ENCODE measurements at regions not wholly inside any gene's neighbourhood (a gene's known extent, or its start where the extent isn't known, plus 50 kb on each side); places are given as distances from the start of the nearest gene placed in this dataset.

DNA sequence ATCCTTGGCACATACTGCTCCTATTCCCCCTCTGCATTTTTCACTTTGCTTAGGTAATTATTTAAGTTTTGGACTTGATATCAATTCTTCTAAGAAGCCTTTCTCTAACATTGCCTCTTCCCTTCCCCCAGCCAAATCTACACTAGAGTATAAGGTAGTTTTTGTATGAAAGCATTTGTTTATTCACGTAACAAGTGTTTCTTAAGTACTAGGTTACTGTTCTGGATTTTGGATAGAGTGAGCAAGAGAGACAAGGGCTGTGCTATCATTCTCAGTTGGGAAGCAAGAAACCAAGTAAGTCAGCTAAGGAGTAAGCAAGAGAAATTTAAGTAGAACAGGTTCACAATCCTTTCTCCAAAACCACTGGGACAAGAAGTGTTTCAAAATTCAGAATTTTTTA is 55.9 kb upstream of the HHIP start:
- no peak for TF ChIP-seq FOXK2 (IDR thresholded peaks at IDR 0.05)
- no peak for TF ChIP-seq SUZ12 (IDR thresholded peaks at IDR 0.05)
- no peak for TF ChIP-seq SP1 (IDR thresholded peaks at IDR 0.05)
- no peak for TF ChIP-seq FOXA1 (IDR thresholded peaks at IDR 0.05)

Data from HEK293T (cell line).